ENCODE measurements at regions not wholly inside any gene's neighbourhood (a gene's known extent, or its start where the extent isn't known, plus 50 kb on each side); places are given as distances from the start of the nearest gene placed in this dataset.

DNA sequence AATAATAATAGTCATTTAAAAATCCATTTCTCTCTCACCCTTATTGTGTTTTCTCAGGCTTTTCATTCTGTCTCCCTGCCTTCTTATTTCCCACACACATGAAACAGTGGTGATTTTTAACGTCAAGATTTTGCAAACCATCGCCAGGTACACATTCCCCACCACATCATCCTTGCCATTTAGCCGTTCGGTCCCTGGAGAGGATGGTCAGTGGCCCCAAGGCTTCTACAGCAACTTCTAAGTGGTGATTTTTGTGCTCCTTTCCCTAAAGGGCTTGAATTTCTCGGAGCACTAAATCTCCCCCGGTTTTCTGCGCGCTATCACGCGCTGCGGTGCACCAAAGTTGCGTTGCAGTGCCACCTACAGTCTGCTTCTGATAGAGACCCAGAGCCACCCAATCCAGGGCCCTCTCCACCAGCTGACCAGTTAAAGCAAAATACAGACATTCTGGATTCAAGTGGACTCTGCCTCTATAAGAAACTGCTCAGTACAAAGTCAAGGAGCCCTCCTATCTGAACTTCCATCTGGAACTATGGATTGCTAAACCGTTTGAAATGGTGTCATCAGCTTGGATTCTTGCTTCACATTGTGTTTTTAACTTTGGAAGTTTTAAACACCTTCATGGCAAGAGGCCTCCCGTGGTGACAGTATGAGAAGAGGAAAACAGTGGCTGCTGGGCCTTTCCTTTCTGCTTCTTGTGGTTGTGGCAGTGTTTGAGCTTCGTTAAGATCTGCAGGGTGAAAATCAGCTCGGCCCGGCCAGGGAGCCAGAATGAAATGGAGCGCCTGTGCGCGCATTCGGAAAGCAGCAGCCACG is 234.0 kb downstream of the SPTSSA start (continued):
- TF ChIP-seq, protein P1, sequence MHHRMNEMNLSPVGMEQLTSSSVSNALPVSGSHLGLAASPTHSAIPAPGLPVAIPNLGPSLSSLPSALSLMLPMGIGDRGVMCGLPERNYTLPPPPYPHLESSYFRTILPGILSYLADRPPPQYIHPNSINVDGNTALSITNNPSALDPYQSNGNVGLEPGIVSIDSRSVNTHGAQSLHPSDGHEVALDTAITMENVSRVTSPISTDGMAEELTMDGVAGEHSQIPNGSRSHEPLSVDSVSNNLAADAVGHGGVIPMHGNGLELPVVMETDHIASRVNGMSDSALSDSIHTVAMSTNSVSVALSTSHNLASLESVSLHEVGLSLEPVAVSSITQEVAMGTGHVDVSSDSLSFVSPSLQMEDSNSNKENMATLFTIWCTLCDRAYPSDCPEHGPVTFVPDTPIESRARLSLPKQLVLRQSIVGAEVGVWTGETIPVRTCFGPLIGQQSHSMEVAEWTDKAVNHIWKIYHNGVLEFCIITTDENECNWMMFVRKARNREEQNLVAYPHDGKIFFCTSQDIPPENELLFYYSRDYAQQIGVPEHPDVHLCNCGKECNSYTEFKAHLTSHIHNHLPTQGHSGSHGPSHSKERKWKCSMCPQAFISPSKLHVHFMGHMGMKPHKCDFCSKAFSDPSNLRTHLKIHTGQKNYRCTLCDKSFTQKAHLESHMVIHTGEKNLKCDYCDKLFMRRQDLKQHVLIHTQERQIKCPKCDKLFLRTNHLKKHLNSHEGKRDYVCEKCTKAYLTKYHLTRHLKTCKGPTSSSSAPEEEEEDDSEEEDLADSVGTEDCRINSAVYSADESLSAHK (CRISPR knock-in tag; IDR thresholded peaks at IDR 0.05; ENCODE audit: borderline replicate concordance) = 0 out of 2 replicates have a peak, but pooled peaks have one; percentile 44
- 0 out of 2 replicates have a peak, but pooled peaks have one; percentile 11 for TF ChIP-seq ZNF7 (CRISPR knock-in tag; IDR thresholded peaks at IDR 0.05)
- TF ChIP-seq, protein P2, sequence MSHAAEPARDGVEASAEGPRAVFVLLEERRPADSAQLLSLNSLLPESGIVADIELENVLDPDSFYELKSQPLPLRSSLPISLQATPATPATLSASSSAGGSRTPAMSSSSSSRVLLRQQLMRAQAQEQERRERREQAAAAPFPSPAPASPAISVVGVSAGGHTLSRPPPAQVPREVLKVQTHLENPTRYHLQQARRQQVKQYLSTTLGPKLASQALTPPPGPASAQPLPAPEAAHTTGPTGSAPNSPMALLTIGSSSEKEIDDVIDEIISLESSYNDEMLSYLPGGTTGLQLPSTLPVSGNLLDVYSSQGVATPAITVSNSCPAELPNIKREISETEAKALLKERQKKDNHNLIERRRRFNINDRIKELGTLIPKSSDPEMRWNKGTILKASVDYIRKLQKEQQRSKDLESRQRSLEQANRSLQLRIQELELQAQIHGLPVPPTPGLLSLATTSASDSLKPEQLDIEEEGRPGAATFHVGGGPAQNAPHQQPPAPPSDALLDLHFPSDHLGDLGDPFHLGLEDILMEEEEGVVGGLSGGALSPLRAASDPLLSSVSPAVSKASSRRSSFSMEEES (CRISPR knock-in tag; IDR thresholded peaks at IDR 0.05) = peak; percentile 37; the same call in 1 of the 2 replicates
- no peak for TF ChIP-seq POGZ (CRISPR knock-in tag; IDR thresholded peaks at IDR 0.05)
- TF ChIP-seq YY1 (IDR thresholded peaks at IDR 0.05; ENCODE audit: insufficient read depth, insufficient replicate concordance, low read depth, low read length) = peak; percentile 29
- TF ChIP-seq PHF21A (CRISPR knock-in tag; IDR thresholded peaks at IDR 0.05) = 0 out of 2 replicates have a peak, but pooled peaks have one; percentile 36
- peak; percentile 68; the same call in 1 of the 2 replicates for TF ChIP-seq PITX1 (CRISPR knock-in tag; IDR thresholded peaks at IDR 0.05)
- TF ChIP-seq, protein P3, sequence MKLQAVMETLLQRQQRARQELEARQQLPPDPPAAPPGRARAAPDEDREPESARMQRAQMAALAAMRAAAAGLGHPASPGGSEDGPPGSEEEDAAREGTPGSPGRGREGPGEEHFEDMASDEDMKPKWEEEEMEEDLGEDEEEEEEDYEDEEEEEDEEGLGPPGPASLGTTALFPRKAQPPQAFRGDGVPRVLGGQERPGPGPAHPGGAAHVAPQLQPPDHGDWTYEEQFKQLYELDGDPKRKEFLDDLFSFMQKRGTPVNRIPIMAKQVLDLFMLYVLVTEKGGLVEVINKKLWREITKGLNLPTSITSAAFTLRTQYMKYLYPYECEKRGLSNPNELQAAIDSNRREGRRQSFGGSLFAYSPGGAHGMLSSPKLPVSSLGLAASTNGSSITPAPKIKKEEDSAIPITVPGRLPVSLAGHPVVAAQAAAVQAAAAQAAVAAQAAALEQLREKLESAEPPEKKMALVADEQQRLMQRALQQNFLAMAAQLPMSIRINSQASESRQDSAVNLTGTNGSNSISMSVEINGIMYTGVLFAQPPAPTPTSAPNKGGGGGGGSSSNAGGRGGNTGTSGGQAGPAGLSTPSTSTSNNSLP (IDR thresholded peaks at IDR 0.05; ENCODE audit: low read depth, low read length) = 0 out of 2 replicates have a peak, but pooled peaks have one; percentile 25
- TF ChIP-seq ZFP1 (CRISPR knock-in tag; IDR thresholded peaks at IDR 0.05) = no peak
- TF ChIP-seq, protein P4, sequence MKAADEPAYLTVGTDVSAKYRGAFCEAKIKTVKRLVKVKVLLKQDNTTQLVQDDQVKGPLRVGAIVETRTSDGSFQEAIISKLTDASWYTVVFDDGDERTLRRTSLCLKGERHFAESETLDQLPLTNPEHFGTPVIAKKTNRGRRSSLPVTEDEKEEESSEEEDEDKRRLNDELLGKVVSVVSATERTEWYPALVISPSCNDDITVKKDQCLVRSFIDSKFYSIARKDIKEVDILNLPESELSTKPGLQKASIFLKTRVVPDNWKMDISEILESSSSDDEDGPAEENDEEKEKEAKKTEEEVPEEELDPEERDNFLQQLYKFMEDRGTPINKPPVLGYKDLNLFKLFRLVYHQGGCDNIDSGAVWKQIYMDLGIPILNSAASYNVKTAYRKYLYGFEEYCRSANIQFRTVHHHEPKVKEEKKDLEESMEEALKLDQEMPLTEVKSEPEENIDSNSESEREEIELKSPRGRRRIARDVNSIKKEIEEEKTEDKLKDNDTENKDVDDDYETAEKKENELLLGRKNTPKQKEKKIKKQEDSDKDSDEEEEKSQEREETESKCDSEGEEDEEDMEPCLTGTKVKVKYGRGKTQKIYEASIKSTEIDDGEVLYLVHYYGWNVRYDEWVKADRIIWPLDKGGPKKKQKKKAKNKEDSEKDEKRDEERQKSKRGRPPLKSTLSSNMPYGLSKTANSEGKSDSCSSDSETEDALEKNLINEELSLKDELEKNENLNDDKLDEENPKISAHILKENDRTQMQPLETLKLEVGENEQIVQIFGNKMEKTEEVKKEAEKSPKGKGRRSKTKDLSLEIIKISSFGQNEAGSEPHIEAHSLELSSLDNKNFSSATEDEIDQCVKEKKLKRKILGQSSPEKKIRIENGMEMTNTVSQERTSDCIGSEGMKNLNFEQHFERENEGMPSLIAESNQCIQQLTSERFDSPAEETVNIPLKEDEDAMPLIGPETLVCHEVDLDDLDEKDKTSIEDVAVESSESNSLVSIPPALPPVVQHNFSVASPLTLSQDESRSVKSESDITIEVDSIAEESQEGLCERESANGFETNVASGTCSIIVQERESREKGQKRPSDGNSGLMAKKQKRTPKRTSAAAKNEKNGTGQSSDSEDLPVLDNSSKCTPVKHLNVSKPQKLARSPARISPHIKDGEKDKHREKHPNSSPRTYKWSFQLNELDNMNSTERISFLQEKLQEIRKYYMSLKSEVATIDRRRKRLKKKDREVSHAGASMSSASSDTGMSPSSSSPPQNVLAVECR (CRISPR knock-in tag; IDR thresholded peaks at IDR 0.05; ENCODE audit: borderline replicate concordance) = peak; percentile 30; the same call in 1 of the 2 replicates
- no peak for TF ChIP-seq ZNF75D (CRISPR knock-in tag; IDR thresholded peaks at IDR 0.05; ENCODE audit: borderline replicate concordance)
- peak; percentile 43; the same call in 1 of the 2 replicates for TF ChIP-seq SP4 (CRISPR knock-in tag; IDR thresholded peaks at IDR 0.05)
- TF ChIP-seq ZNF614 (CRISPR knock-in tag; IDR thresholded peaks at IDR 0.05; ENCODE audit: borderline replicate concordance) = peak; percentile 64; the same call in 1 of the 2 replicates
- TF ChIP-seq, protein P5, sequence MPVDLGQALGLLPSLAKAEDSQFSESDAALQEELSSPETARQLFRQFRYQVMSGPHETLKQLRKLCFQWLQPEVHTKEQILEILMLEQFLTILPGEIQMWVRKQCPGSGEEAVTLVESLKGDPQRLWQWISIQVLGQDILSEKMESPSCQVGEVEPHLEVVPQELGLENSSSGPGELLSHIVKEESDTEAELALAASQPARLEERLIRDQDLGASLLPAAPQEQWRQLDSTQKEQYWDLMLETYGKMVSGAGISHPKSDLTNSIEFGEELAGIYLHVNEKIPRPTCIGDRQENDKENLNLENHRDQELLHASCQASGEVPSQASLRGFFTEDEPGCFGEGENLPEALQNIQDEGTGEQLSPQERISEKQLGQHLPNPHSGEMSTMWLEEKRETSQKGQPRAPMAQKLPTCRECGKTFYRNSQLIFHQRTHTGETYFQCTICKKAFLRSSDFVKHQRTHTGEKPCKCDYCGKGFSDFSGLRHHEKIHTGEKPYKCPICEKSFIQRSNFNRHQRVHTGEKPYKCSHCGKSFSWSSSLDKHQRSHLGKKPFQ (CRISPR knock-in tag; IDR thresholded peaks at IDR 0.05; ENCODE audit: insufficient replicate concordance) = no peak
- peak; percentile 82; the same call in 1 of the 2 replicates for TF ChIP-seq ZNF598 (CRISPR knock-in tag; IDR thresholded peaks at IDR 0.05; ENCODE audit: borderline replicate concordance)
- TF ChIP-seq GATAD2A (CRISPR knock-in tag; IDR thresholded peaks at IDR 0.05) = peak; percentile 65

Measured in HepG2 (cell line).